H1 (cell line): ENCODE measurements at regions not wholly inside any gene's neighbourhood (a gene's known extent, or its start where the extent isn't known, plus 50 kb on each side); places are given as distances from the start of the nearest gene placed in this dataset.

ENCODE experiments used
- CHD7 ChIP-seq: fragments of 300-600 bp; sonication (generic); IDR thresholded peaks from 2 replicates; pipeline ENCODE4 v1.7.1; 2012; ENCODE audit warnings: low read length, moderate library complexity, mild to moderate bottlenecking, inconsistent platforms; ENCODE audit not compliant: insufficient replicate concordance

- no peak for TF ChIP-seq CHD7
These were observed 558.2 kb upstream of the CITED2 start (continued) for GRCh38 chr6:139932671-139933070.
